ENCODE measurements at regions not wholly inside any gene's neighbourhood (a gene's known extent, or its start where the extent isn't known, plus 50 kb on each side); places are given as distances from the start of the nearest gene placed in this dataset.

DNA sequence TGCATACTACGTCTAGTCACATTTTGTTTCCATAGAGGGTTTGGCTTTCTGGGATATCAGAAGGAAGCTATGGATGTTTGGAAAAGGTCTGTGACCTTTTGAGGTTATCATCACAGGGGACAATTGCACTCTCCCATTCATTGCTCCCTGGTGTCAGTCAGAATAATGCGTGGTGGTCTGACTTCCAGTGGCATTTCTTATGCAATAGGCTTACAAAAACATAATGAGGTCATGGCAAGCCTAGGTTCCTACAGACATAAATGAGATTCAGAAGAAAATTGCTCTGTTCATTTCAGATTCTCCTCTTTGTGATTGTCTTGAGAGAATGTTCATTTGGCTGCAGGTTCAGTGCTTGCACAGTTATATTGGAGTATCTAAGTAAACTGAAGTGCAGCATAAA, 54.6 kb downstream of the ARHGAP35 start:
- TF ChIP-seq BACH2 (CRISPR knock-in tag; IDR thresholded peaks at IDR 0.05; ENCODE audit: borderline replicate concordance) (no peak), GLIS3 (CRISPR knock-in tag; IDR thresholded peaks at IDR 0.05) (no peak), ISL1 (CRISPR knock-in tag; IDR thresholded peaks at IDR 0.05) (no peak), TOX (CRISPR knock-in tag; IDR thresholded peaks at IDR 0.05; ENCODE audit: borderline replicate concordance) (no peak), OSR1 (CRISPR knock-in tag; IDR thresholded peaks at IDR 0.05) (no peak), ZFP30 (CRISPR knock-in tag; IDR thresholded peaks at IDR 0.05) (no peak), CSDC2 (CRISPR knock-in tag; IDR thresholded peaks at IDR 0.05) (no peak), ZFP3 (CRISPR knock-in tag; IDR thresholded peaks at IDR 0.05) (no peak), ZC3H10 (CRISPR knock-in tag; IDR thresholded peaks at IDR 0.05) (no peak), ARNTL (CRISPR knock-in tag; IDR thresholded peaks at IDR 0.05; ENCODE audit: borderline replicate concordance, low read depth) (no peak), PPARA (CRISPR knock-in tag; IDR thresholded peaks at IDR 0.05; ENCODE audit: borderline replicate concordance) (no peak)
- TF ChIP-seq, protein P1, sequence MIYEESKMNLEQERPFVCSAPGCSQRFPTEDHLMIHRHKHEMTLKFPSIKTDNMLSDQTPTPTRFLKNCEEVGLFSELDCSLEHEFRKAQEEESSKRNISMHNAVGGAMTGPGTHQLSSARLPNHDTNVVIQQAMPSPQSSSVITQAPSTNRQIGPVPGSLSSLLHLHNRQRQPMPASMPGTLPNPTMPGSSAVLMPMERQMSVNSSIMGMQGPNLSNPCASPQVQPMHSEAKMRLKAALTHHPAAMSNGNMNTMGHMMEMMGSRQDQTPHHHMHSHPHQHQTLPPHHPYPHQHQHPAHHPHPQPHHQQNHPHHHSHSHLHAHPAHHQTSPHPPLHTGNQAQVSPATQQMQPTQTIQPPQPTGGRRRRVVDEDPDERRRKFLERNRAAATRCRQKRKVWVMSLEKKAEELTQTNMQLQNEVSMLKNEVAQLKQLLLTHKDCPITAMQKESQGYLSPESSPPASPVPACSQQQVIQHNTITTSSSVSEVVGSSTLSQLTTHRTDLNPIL (CRISPR knock-in tag; IDR thresholded peaks at IDR 0.05; ENCODE audit: low read depth) = no peak
- TF ChIP-seq, protein P2, sequence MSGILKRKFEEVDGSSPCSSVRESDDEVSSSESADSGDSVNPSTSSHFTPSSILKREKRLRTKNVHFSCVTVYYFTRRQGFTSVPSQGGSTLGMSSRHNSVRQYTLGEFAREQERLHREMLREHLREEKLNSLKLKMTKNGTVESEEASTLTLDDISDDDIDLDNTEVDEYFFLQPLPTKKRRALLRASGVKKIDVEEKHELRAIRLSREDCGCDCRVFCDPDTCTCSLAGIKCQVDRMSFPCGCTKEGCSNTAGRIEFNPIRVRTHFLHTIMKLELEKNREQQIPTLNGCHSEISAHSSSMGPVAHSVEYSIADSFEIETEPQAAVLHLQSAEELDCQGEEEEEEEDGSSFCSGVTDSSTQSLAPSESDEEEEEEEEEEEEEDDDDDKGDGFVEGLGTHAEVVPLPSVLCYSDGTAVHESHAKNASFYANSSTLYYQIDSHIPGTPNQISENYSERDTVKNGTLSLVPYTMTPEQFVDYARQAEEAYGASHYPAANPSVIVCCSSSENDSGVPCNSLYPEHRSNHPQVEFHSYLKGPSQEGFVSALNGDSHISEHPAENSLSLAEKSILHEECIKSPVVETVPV (CRISPR knock-in tag; IDR thresholded peaks at IDR 0.05) = no peak
- TF ChIP-seq, protein P3, sequence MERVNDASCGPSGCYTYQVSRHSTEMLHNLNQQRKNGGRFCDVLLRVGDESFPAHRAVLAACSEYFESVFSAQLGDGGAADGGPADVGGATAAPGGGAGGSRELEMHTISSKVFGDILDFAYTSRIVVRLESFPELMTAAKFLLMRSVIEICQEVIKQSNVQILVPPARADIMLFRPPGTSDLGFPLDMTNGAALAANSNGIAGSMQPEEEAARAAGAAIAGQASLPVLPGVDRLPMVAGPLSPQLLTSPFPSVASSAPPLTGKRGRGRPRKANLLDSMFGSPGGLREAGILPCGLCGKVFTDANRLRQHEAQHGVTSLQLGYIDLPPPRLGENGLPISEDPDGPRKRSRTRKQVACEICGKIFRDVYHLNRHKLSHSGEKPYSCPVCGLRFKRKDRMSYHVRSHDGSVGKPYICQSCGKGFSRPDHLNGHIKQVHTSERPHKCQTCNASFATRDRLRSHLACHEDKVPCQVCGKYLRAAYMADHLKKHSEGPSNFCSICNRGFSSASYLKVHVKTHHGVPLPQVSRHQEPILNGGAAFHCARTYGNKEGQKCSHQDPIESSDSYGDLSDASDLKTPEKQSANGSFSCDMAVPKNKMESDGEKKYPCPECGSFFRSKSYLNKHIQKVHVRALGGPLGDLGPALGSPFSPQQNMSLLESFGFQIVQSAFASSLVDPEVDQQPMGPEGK (CRISPR knock-in tag; IDR thresholded peaks at IDR 0.05; ENCODE audit: borderline replicate concordance) = no peak
